ENCODE measurements at regions not wholly inside any gene's neighbourhood (a gene's known extent, or its start where the extent isn't known, plus 50 kb on each side); places are given as distances from the start of the nearest gene placed in this dataset.
"Not testable (repeated sequence)": the region's sequence is repeated elsewhere in the genome, so short reads cannot be mapped to it uniquely, and the experiment has no call there.

DNA sequence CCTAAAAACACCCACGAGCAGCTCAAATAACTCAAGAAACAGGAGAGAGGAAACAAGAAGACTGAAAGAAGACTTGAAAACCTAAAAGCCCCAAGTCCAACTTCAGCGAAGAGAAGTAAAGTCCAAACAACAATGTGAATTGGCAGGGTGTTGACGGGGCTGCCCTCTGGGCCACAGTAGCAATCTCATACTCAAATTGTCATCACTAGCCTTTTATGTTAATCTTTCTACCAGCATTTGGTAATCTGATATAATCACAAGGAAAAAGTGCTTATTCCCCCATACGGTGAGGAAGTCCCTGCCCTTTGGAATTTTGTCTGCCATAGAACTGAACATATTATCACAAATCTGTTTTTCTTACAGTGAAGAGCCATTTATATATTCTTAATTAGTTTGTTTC lies 51.5 kb upstream of the IFNE start:
- intact Hi-C loops (cut with micrococcal nuclease): no loop called here
- Mint-ChIP-seq H3K4me3 (no peak overlapping the region), H3K36me3 (ENCODE audit: low read depth) (peaks cover 18% of the 10 kb centered on the region), H3K27me3 (ENCODE audit: low read depth) (no peaks in the 10 kb centered on the region), H3K4me1 (ENCODE audit: low read depth) (peaks cover 7% of the 10 kb centered on the region), H3K9me3 (no peaks in the 10 kb centered on the region), H3K27ac (no peak overlapping the region)
- CTCF ChIA-PET: no interaction called here
- DNase-seq: no peak

DNA sequence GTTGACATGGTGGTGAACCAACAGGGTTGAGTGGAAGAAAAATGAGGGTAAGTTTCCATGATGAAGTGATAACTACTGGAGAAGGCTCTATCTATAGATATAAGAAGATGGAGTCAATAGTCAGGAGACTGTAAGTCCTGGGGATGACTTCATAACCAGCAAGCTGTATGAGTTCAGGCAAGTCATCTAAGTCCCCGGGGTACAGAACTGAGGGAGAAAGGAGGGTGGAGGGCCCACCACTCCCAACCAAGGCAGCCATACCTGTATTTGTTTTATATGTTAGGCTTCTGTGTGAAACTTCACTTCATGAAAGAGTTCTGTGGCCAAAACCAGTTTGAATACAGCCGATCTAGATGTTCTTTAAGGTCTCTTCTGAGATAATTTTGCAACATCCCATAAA lies 53.3 kb upstream of the IFNE start:
- DNase-seq: no peak
- Mint-ChIP-seq H3K4me3 (no peak overlapping the region), H3K36me3 (ENCODE audit: low read depth) (peaks cover 14% of the 10 kb centered on the region), H3K9me3 (no peaks in the 10 kb centered on the region), H3K4me1 (ENCODE audit: low read depth) (peaks cover 7% of the 10 kb centered on the region), H3K27ac (no peak overlapping the region), H3K27me3 (ENCODE audit: low read depth) (no peaks in the 10 kb centered on the region)
- CTCF ChIA-PET: interaction anchor here (0.5 to 0.8 kb wide), 2 partner anchors 70 to 248 kb away, joined by 3 to 5 read pairs; no protein-coding TSS in a partner anchor
- intact Hi-C loops (cut with micrococcal nuclease): no loop called here

DNA sequence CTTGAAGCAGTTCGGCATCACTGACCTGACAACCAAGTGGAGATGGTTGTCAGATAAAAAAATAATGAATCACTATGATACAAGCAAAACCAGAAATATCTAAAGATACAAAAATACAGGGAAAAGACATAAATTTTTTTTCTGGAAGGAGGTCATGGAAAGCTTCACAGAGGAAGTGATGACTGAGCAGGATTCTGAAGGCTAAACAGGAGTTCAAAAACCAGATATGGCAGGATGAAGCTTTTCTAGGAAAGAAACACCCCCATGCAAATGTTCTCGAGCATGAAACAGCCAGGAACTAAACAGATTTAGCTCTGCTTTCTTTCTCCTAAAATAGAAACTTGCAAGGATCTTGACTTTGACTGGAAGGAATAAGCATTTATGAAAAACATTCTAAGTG lies 60.7 kb upstream of the IFNE start:
- Mint-ChIP-seq H3K4me3 (no peak overlapping the region), H3K27ac (no peak overlapping the region), H3K36me3 (ENCODE audit: low read depth) (peaks cover 5% of the 10 kb centered on the region), H3K9me3 (no peaks in the 10 kb centered on the region), H3K4me1 (ENCODE audit: low read depth) (peaks cover 16% of the 10 kb centered on the region), H3K27me3 (ENCODE audit: low read depth) (no peaks in the 10 kb centered on the region)
- intact Hi-C loops (cut with micrococcal nuclease): no loop called here
- no peak for DNase-seq
- CTCF ChIA-PET: interaction anchor here (0.6 kb wide), 1 partner anchor 279 kb away, joined by 3 read pairs; no protein-coding TSS in a partner anchor

DNA sequence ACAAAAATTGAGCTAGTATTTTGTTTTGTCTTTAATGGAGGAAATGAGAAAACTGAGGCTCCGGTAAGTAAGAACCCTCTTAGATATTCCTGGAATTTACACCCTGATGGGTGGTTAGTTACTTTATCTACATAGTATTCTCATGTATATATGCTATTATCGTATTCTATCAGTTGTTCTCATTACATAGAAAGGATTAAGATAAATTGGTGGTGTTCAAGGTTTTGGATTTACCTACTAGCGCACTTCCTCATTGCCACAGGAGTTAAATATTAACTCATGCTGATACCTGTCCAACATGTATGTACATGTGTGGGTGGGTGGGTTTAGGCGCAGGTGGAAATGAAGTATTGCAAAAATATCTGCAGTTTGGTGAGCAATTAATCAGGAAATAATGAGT lies 61.1 kb upstream of the IFNE start:
- Mint-ChIP-seq H3K4me3 (no peak overlapping the region), H3K36me3 (ENCODE audit: low read depth) (peaks cover 5% of the 10 kb centered on the region), H3K27me3 (ENCODE audit: low read depth) (no peaks in the 10 kb centered on the region), H3K9me3 (no peaks in the 10 kb centered on the region), H3K4me1 (ENCODE audit: low read depth) (peaks cover 16% of the 10 kb centered on the region), H3K27ac (no peak overlapping the region)
- CTCF ChIA-PET: interaction anchor here (1.3 kb wide), 1 partner anchor 11 kb away, joined by 3 read pairs; no protein-coding TSS in a partner anchor
- intact Hi-C loops (cut with micrococcal nuclease): no loop called here
- no peak for DNase-seq

DNA sequence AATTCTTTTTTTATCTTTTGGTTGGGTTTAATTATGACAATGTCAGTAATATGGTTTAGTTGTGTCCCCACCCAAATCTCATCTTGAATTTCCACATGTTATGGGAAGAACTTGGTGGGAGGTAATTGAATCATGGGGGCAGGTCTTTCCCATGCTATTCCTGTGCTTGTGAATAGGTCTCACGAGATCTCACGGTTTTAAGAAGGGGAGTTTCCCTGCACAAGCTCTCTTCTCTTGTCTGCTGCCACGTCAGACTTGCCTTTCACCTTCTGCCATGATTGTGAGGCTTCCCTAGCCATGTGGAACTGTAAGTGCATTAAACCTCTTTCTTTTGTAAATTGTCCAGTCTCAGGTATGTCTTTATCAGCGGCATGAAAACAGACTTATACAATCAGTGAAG lies 61.7 kb upstream of the IFNE start:
- H3K9me3 Mint-ChIP-seq; DNase-seq; H3K36me3 Mint-ChIP-seq (ENCODE audit: low read depth); H3K27me3 Mint-ChIP-seq (ENCODE audit: low read depth); H3K4me3 Mint-ChIP-seq; intact Hi-C loops (cut with micrococcal nuclease); H3K27ac Mint-ChIP-seq: not testable (repeated sequence)
- CTCF ChIA-PET: interaction anchor here (0.6 to 1.3 kb wide), 3 partner anchors 10 to 925 kb away, joined by 3 read pairs; no protein-coding TSS in a partner anchor
- H3K4me1 Mint-ChIP-seq (ENCODE audit: low read depth): peaks cover 16% of the 10 kb centered on the region

DNA sequence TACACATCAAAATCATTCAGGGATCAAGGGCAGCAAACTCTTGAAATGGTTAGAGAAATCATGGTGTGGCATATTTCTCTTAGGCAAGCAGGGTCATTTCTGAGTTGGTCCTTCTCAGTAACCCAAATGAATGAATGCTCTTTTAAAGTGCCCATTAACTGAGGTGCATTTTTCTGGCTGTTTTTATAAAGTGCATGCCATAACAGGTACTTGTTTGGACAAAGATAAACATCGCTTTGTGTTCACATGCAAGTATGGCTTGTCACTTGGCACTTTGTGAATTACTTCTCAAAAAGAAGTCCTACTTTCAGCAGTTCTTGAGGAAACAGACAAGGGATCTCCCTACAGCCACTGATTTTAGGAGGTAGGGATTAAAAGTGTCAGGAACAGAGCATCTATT lies 64.8 kb upstream of the IFNE start:
- H3K9me3 Mint-ChIP-seq: no peaks in the 10 kb centered on the region
- H3K4me3 Mint-ChIP-seq: no peak overlapping the region
- H3K36me3 Mint-ChIP-seq (ENCODE audit: low read depth): peaks cover 7% of the 10 kb centered on the region
- DNase-seq: no peak
- intact Hi-C loops (cut with micrococcal nuclease): no loop called here
- no peaks in the 10 kb centered on the region for H3K27me3 Mint-ChIP-seq (ENCODE audit: low read depth)
- CTCF ChIA-PET: no interaction called here
- H3K4me1 Mint-ChIP-seq (ENCODE audit: low read depth): peaks cover 34% of the 10 kb centered on the region
- no peak overlapping the region for H3K27ac Mint-ChIP-seq

DNA sequence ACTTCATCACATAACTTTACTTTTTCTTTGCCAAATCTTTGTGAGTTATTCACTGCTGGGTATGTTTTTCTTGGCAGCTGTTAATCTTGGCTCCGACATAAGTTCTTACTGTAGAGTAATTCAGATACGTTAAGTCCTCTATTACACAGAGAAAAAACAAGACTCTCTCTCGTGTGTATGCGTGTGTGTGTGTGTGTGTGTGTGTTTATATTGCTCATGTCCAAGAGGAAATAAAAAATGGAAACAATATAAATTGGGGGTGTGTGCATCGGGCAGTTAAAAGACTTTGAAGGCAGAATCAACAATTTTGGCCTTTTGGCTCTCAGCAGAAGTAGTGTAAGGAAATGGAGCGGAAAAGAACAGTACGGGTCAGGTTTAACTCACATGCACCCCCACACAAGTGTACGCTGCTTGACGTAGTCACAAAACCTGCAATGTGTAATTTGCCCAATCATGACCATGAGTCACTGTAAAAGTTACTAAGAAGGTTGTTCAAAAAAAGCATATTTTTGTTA lies 67.2 kb upstream of the IFNE start:
- Mint-ChIP-seq H3K4me3 (no peak overlapping the region), H3K9me3 (no peaks in the 10 kb centered on the region)

DNA sequence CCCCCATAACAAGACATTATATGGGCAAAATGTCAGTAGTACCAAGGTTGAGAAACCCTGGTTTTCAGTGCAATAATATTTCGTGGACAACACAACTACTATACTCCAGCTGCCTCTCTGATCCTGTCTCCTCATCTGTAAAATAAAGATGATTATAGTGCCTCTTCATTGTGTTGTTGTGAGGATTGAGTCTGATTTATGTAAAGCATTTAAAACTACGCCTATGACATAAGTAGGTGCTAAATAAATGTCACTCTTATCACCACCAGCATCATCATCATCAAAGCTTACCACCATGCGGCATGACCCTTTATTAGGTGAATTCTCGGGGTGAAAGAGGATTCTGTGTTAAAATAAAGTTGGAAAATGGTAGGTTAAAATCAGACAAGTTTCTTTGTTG lies 67.8 kb upstream of the IFNE start:
- intact Hi-C loops (cut with micrococcal nuclease): loop anchor here (10.0 kb wide), 3 partner anchors 45 to 445 kb away; partner anchors contain the start of genes CDKN2A and CDKN2B-AS1
- H3K4me3 Mint-ChIP-seq: no peak overlapping the region
- DNase-seq: no peak
- H3K9me3 Mint-ChIP-seq: no peaks in the 10 kb centered on the region
- peaks cover 31% of the 10 kb centered on the region for H3K4me1 Mint-ChIP-seq (ENCODE audit: low read depth)
- H3K27ac Mint-ChIP-seq: no peak overlapping the region
- CTCF ChIA-PET: interaction anchor here (0.6 to 1.0 kb wide), 2 partner anchors 132 to 246 kb away, joined by 4 read pairs; no protein-coding TSS in a partner anchor
- no peaks in the 10 kb centered on the region for H3K27me3 Mint-ChIP-seq (ENCODE audit: low read depth)
- peaks cover 4% of the 10 kb centered on the region for H3K36me3 Mint-ChIP-seq (ENCODE audit: low read depth)

More for the DNA sequence above, 67.2 kb upstream of the IFNE start:
- CTCF ChIA-PET: interaction anchor here (1.0 kb wide), 1 partner anchor 216 kb away, joined by 3 read pairs; no protein-coding TSS in a partner anchor
- H3K27me3 Mint-ChIP-seq (ENCODE audit: low read depth): no peaks in the 10 kb centered on the region
- peaks cover 28% of the 10 kb centered on the region for H3K4me1 Mint-ChIP-seq (ENCODE audit: low read depth)
- no peak overlapping the region for H3K27ac Mint-ChIP-seq
- intact Hi-C loops (cut with micrococcal nuclease): no loop called here
- H3K36me3 Mint-ChIP-seq (ENCODE audit: low read depth): peaks cover 4% of the 10 kb centered on the region
- no peak for DNase-seq

DNA sequence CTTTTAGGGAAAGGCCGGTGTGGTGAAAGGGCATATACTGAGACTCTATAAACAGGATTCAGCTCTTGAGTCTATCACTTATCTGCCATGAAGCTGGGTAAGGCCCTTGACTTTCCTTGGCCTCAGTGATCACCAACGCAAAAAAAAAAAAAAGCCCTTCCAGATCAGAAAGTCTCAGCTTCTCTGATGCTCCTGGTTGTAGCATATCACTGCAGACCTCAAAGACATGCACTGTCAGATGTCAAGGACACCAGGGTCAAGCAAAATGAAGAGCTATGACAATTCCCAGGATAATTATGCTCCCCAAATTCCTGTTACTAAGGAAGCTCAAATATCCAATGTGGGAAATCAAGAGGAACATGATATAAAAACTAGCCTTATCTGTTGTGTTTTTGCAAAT lies 68.3 kb upstream of the IFNE start:
- intact Hi-C loops (cut with micrococcal nuclease): loop anchor here (10.0 kb wide), 3 partner anchors 46 to 444 kb away; partner anchors contain the start of genes CDKN2A and CDKN2B-AS1
- no peak for DNase-seq
- Mint-ChIP-seq H3K9me3 (no peaks in the 10 kb centered on the region), H3K27ac (no peak overlapping the region), H3K27me3 (ENCODE audit: low read depth) (no peaks in the 10 kb centered on the region), H3K36me3 (ENCODE audit: low read depth) (peaks cover 4% of the 10 kb centered on the region), H3K4me1 (ENCODE audit: low read depth) (peaks cover 35% of the 10 kb centered on the region), H3K4me3 (no peak overlapping the region)
- CTCF ChIA-PET: interaction anchor here (0.6 to 1.0 kb wide), 2 partner anchors 132 to 246 kb away, joined by 4 read pairs; no protein-coding TSS in a partner anchor

DNA sequence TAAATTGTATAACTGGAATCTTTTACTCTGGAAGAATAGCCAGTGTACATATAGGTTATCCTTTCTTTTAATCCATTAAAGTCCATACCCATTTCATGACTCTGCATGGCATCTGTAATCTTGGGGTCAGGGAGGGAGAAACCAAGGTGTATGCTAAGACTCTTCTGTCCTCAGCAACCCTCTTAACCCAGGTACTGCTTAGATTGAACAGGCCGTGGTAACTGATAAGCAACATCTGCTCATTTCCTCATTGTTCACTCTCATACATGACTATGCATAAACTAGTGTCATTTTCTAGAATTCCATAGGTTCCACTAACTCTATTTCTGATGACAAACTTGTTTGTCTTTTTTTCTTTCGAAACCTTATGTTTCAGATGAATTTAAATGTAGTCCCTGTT lies 69.3 kb upstream of the IFNE start:
- Mint-ChIP-seq H3K27ac (no peak overlapping the region), H3K4me1 (ENCODE audit: low read depth) (peaks cover 41% of the 10 kb centered on the region), H3K9me3 (no peaks in the 10 kb centered on the region), H3K27me3 (ENCODE audit: low read depth) (no peaks in the 10 kb centered on the region), H3K4me3 (no peak overlapping the region), H3K36me3 (ENCODE audit: low read depth) (peaks cover 4% of the 10 kb centered on the region)
- CTCF ChIA-PET: no interaction called here
- DNase-seq: no peak
- intact Hi-C loops (cut with micrococcal nuclease): loop anchor here (10.0 kb wide), 3 partner anchors 47 to 443 kb away; partner anchors contain the start of genes CDKN2A and CDKN2B-AS1

DNA sequence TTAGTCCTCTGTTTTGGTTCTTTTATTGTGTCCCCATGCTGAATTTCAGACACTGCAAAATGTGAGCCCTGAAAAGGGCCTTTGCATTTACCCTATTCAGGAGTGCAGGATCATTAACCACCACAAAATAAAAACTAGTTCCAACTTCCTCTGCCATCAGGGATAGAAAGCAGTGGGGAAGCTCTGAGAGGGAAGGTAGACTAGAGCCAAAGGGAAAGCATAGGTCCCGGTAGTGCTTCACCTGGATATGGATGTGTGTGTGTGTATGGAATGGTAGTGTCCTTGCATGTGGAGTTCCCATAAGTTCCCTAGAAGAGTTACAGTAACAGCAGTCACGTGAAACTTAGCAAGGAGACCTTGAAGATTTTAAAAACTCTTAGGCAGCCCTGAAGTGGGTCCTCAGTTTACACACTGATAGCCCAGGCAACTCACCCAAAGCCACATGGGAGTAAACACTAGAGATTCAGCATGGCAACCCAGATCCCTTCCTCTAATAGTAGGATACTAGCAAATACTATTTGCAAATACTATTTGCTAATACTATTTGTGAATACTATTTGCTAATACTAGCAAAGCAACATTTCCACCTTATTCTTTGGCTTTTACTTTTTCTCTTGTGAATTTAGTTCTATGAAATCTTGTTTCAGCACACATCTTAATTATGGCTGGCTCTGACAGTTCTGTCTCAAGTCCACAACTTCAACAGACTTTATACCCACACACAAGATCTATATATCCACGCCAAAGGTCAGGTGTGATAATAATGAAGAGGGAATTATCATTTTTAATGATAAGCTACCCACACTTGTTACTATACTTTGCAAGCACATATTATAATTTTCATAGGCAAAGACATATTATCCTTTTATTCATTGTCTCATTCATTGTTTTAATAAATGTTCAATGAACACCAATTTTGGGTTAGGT lies 70.4 kb upstream of the IFNE start:
- H3K4me1 Mint-ChIP-seq (ENCODE audit: low read depth): peaks cover 46% of the 10 kb centered on the region
- intact Hi-C loops (cut with micrococcal nuclease): loop anchor here (10.0 kb wide), 3 partner anchors 48 to 442 kb away; partner anchors contain the start of genes CDKN2A and CDKN2B-AS1
- H3K9me3 Mint-ChIP-seq: no peaks in the 10 kb centered on the region
- DNase-seq: no peak
- CTCF ChIA-PET: no interaction called here
- H3K4me3 Mint-ChIP-seq: no peak overlapping the region
- no peaks in the 10 kb centered on the region for H3K27me3 Mint-ChIP-seq (ENCODE audit: low read depth)
- peaks cover 4% of the 10 kb centered on the region for H3K36me3 Mint-ChIP-seq (ENCODE audit: low read depth)
- no peak overlapping the region for H3K27ac Mint-ChIP-seq

DNA sequence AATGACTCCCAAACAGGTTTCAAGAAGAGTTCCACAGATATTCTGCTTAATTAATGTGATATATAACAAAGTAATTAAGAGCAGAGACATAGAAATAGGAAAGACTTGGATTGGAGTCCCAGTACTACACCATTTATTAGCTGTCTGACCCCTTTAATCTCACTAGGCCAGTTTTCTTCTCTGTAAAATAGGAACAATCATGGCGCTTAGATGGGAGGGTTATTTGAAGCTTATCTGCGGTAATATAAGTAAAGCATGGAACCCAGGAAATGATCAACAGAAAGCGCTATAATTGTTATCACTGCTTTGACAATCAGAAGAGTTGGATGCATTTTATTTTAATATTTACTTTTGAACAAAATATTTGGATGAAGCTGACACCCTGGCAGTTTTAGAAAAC lies 71.3 kb upstream of the IFNE start:
- Mint-ChIP-seq H3K9me3 (no peaks in the 10 kb centered on the region), H3K4me1 (ENCODE audit: low read depth) (peaks cover 50% of the 10 kb centered on the region), H3K4me3 (no peak overlapping the region), H3K36me3 (ENCODE audit: low read depth) (peaks cover 4% of the 10 kb centered on the region), H3K27ac (no peak overlapping the region), H3K27me3 (ENCODE audit: low read depth) (no peaks in the 10 kb centered on the region)
- CTCF ChIA-PET: interaction anchor here (1.0 kb wide), 1 partner anchor 9 kb away, joined by 3 read pairs; no protein-coding TSS in a partner anchor
- intact Hi-C loops (cut with micrococcal nuclease): loop anchor here (10.0 kb wide), 3 partner anchors 49 to 441 kb away; partner anchors contain the start of genes CDKN2A and CDKN2B-AS1
- no peak for DNase-seq
